ENCODE measurements at regions not wholly inside any gene's neighbourhood (a gene's known extent, or its start where the extent isn't known, plus 50 kb on each side); places are given as distances from the start of the nearest gene placed in this dataset.
A peak's percentile ranks its signal among the peaks of the same experiment; 100 is the strongest.

DNA sequence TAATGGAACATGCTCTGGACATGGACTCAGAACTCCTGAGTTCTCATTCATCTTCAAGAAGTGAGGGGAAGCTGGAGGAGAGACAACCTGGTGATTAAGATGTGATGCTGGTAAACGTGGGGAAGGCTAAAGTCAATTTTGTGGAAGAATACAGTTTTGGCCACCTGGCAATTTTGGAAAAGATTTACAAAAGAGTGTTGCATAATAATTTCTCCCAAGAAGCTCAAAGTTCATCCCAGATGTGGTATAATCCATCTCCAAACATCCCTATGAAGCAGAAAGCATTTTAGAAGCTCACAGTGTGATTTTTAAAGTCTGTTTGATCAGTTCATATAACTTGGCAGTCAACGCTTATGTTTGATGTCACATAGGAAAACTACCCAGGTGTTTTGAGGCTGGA, 208.7 kb downstream of the LMX1A start:
- no peak overlapping the region for H3K4me3 ChIP-seq (ENCODE audit: low read length)
- H3K27me3 ChIP-seq (ENCODE audit: insufficient read depth, low read length), result peaks cover 9% of the 10 kb centered on the region
- 92% methylated on average over 2 of the region's 2 CpGs for WGBS
- H3K4me1 ChIP-seq (ENCODE audit: insufficient read depth, low read length), result no peaks in the 10 kb centered on the region
- H3K9ac ChIP-seq (ENCODE audit: low read depth, low read length), result no peak overlapping the region
- no peak overlapping the region for H3K27ac ChIP-seq (ENCODE audit: low read depth, low read length)
- no peaks in the 10 kb centered on the region for H3K36me3 ChIP-seq (ENCODE audit: insufficient read depth, low read length)
- no peaks in the 10 kb centered on the region for H3K9me3 ChIP-seq (ENCODE audit: insufficient read depth, low read depth, low read length)

DNA sequence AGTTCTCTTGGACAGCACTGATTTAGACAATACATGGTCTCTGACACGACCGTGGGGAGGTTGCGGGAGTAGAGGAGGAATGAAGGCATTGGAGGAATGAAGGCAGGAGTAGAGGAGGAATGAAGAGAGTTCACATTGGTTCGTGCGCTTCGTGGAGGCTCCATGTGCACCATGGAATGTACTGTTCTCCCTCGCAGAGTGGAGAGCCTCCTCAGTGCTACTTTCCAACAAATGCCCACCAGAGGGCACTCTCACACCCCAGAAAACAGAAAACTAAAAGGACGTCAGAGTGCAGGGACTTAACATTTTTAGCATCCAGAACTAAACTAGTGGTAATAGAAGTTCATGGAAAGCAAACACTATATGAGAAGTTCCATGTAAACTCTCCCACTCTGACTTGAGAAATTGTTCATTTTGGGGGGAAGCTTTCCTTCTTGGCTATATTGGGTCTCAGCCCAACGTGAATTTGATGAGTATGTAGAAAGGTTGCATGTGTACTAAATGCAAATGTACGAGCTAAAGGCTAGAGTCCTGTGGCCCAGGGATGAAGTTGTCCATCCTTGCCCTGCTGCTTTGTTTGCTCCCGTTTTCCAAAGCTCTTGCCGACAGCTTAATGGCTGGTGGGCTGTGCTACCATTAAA, 211.6 kb downstream of the LMX1A start:
- Histone ChIP-seq H3K9me3 (ENCODE audit: insufficient read depth, low read depth, low read length) (no peaks in the 10 kb centered on the region), H3K4me3 (ENCODE audit: low read length) (no peak overlapping the region), H3K27me3 (ENCODE audit: insufficient read depth, low read length) (peaks cover 18% of the 10 kb centered on the region), H3K36me3 (ENCODE audit: insufficient read depth, low read length) (no peaks in the 10 kb centered on the region), H3K4me1 (ENCODE audit: insufficient read depth, low read length) (no peaks in the 10 kb centered on the region), H3K9ac (ENCODE audit: low read depth, low read length) (no peak overlapping the region), H3K27ac (ENCODE audit: low read depth, low read length) (no peak overlapping the region)
- 32% methylated on average over 12 of the region's 12 CpGs for WGBS

DNA sequence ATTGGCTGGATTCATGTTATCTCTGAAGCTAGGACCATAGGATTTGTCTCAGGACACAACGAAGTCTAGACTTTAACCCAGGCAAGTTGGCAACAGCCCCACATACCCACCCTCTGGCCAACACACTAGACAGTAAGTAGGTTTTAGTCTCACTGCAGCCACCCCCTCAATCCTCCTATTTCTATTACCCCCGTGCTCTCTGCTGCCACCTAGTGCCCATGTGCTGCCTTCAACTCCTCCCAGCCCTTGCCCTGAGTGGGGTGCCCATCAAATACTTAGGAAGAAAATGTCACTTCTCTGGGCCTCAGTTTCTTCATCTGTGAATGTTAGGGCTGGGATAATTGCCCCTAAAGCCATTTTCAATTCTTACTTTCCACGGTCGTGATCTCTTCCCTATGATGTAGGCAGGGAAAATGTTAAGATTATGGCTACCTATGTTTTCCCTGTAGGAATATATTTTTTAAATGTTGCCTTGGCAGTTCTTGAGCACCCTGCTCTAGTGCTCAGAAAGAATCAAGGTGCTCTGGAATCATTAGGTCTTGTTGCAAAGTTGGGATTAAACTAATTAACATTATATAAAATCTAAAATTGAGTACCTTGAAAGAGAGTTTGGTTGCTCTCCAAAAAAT, 213.0 kb downstream of the LMX1A start:
- H3K4me1 ChIP-seq (ENCODE audit: insufficient read depth, low read length), result no peaks in the 10 kb centered on the region
- no peak overlapping the region for H3K4me3 ChIP-seq (ENCODE audit: low read length)
- H3K27ac ChIP-seq (ENCODE audit: low read depth, low read length), result no peak overlapping the region
- 56% methylated on average over 3 of the region's 4 CpGs for WGBS
- no peak overlapping the region for H3K9ac ChIP-seq (ENCODE audit: low read depth, low read length)
- no peaks in the 10 kb centered on the region for H3K36me3 ChIP-seq (ENCODE audit: insufficient read depth, low read length)
- H3K9me3 ChIP-seq (ENCODE audit: insufficient read depth, low read depth, low read length), result no peaks in the 10 kb centered on the region
- H3K27me3 ChIP-seq (ENCODE audit: insufficient read depth, low read length), result peaks cover 20% of the 10 kb centered on the region

DNA sequence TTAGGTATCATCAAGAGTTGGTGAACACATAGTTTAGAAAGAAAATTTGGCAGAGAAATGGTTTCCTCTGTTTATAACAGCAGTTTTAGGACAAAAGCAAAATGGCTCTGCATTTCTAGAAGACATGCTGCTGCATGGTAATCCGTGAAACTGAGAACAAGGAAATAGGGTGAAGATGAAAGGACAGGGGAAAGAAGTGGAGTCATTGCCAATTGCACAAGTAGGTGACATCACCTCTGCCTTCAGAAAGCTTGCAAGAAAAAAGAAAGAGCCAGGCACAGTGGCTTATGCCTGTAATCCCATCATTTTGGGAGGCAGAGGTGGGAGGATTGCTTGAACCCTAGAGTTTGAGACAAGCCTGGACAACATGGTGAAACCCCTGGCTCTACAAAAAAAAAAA, 217.6 kb downstream of the LMX1A start:
- no peak overlapping the region for H3K27ac ChIP-seq (ENCODE audit: low read depth, low read length)
- H3K4me3 ChIP-seq (ENCODE audit: low read length), result no peak overlapping the region
- H3K4me1 ChIP-seq (ENCODE audit: insufficient read depth, low read length), result no peaks in the 10 kb centered on the region
- WGBS, result 82% methylated on average over 1 of the region's 1 CpG
- no peak overlapping the region for H3K9ac ChIP-seq (ENCODE audit: low read depth, low read length)
- H3K36me3 ChIP-seq (ENCODE audit: insufficient read depth, low read length), result no peaks in the 10 kb centered on the region
- H3K9me3 ChIP-seq (ENCODE audit: insufficient read depth, low read depth, low read length), result no peaks in the 10 kb centered on the region
- peaks cover 12% of the 10 kb centered on the region for H3K27me3 ChIP-seq (ENCODE audit: insufficient read depth, low read length)

DNA sequence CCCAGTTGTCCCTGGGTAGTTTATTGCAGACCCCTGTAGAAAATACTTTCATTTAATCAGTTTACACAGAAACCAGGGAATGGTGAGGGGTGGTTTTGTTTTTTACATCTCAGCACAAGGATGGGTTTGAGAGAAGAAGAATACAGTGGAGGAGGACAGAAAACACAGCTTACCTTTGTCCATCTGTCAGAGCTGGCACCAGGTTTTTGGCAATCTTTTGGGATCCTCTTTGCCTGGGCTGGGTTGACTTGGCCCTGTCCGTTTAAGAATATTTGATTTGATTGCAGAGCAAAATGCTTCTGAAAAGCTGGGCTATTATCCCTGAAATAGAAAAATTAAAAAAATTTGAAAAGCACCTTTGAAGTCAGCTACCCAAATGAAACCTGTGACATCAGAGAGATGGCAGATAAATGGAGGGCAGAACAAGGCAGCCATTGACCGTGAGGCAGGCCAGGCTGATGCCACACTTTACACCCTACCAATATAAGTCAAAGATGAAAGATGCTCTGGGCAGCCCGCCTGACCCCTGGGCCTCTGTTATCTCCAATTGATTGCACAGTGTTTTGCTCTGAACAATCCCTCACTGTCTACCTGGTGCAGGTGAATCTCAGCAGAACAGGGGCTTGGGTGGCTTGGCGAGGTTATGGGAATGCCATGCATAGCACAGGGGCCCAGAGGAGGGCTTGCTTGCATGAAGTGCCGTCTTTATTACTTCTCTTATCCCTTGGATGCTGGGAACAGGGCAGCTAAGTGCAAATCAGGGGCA, 218.8 kb downstream of the LMX1A start:
- H3K9ac ChIP-seq (ENCODE audit: low read depth, low read length), result no peak overlapping the region
- H3K4me3 ChIP-seq (ENCODE audit: low read length), result no peak overlapping the region
- no peaks in the 10 kb centered on the region for H3K4me1 ChIP-seq (ENCODE audit: insufficient read depth, low read length)
- no peak overlapping the region for H3K27ac ChIP-seq (ENCODE audit: low read depth, low read length)
- no peaks in the 10 kb centered on the region for H3K9me3 ChIP-seq (ENCODE audit: insufficient read depth, low read depth, low read length)
- 90% methylated on average over 5 of the region's 5 CpGs for WGBS
- no peaks in the 10 kb centered on the region for H3K36me3 ChIP-seq (ENCODE audit: insufficient read depth, low read length)
- H3K27me3 ChIP-seq (ENCODE audit: insufficient read depth, low read length), result peaks cover 10% of the 10 kb centered on the region

DNA sequence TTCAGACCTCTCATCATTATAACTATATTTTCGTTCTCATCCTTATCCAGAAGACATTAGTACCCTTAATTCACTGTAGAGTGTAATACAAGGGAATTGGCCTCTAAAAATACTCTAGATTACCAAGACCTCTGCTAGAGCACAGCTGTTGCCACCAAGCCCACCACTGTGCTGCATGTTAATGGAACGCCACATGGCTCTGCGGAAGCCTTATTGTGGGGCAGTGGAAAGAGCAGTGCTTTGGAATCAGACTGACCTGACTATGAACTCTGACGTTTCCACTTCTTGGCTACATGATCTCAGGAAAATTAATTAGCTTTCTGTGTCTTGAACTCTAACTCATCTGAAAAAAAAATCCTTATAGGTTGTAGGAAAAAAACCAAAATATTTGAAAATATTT, 222.1 kb downstream of the LMX1A start:
- Histone ChIP-seq H3K4me3 (ENCODE audit: low read length) (no peak overlapping the region), H3K4me1 (ENCODE audit: insufficient read depth, low read length) (no peaks in the 10 kb centered on the region), H3K9ac (ENCODE audit: low read depth, low read length) (no peak overlapping the region), H3K9me3 (ENCODE audit: insufficient read depth, low read depth, low read length) (no peaks in the 10 kb centered on the region), H3K36me3 (ENCODE audit: insufficient read depth, low read length) (no peaks in the 10 kb centered on the region), H3K27ac (ENCODE audit: low read depth, low read length) (no peak overlapping the region), H3K27me3 (ENCODE audit: insufficient read depth, low read length) (no peaks in the 10 kb centered on the region)
- WGBS, result 95% methylated on average over 3 of the region's 4 CpGs

DNA sequence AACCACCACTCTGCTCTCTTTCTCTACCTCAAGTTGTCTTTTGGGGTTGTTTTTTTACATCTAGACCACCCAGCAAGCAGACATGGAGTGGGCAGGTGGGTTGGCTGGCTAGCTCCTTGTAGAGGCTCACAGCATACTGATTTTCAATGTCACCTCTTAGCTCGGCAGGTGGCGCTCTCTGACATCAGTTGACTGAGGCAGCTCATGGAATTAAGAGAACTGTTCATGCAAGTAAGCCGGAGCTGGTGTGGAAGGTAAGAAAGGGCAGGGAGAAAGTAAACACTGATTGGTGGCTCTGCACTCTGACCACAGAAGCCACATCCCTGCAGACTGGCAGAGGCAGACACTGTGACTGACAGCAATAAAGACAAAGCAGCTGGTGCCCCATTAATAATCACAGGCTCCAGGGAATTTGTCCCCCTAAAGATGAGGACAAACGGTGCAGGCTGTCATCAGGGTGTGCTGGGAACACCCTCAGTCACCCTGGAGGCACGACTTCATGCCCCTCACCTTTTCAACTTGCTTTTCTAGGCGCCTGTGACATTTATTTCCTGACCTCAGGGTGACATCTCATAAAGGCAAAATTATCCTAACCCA, 226.8 kb downstream of the LMX1A start:
- Histone ChIP-seq H3K27me3 (ENCODE audit: insufficient read depth, low read length) (peaks cover 13% of the 10 kb centered on the region; the same call in 1 of the 2 replicates), H3K27ac (ENCODE audit: low read depth, low read length) (no peak overlapping the region), H3K4me3 (ENCODE audit: low read length) (no peak overlapping the region), H3K4me1 (ENCODE audit: insufficient read depth, low read length) (no peaks in the 10 kb centered on the region), H3K36me3 (ENCODE audit: insufficient read depth, low read length) (no peaks in the 10 kb centered on the region), H3K9me3 (ENCODE audit: insufficient read depth, low read depth, low read length) (no peaks in the 10 kb centered on the region), H3K9ac (ENCODE audit: low read depth, low read length) (no peak overlapping the region)
- WGBS, result 35% methylated on average over 6 of the region's 6 CpGs

DNA sequence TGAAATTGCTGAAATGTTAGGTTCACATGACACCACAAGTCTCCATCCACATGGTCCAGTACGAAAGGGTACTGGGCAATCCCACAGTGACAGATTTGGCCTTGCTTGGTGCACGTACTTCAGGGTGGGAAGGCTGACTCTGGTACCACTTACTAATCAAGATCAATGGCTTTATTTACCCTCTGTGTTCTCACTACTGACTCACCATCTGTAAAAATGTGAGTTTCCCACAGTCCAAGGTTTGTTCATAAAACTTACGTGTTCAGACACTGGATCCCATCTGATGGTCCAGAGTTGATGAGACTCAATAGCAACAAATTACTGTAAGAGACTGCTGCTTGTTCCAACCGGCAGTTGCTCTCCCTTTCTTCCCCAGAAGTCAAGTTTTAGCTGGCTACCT, 231.7 kb downstream of the LMX1A start:
- Histone ChIP-seq H3K4me1 (ENCODE audit: insufficient read depth, low read length) (no peaks in the 10 kb centered on the region), H3K4me3 (ENCODE audit: low read length) (no peak overlapping the region), H3K36me3 (ENCODE audit: insufficient read depth, low read length) (no peaks in the 10 kb centered on the region), H3K9ac (ENCODE audit: low read depth, low read length) (no peak overlapping the region), H3K9me3 (ENCODE audit: insufficient read depth, low read depth, low read length) (no peaks in the 10 kb centered on the region), H3K27me3 (ENCODE audit: insufficient read depth, low read length) (peaks cover 22% of the 10 kb centered on the region), H3K27ac (ENCODE audit: low read depth, low read length) (no peak overlapping the region)
- WGBS, result 91% methylated on average over 4 of the region's 4 CpGs

DNA sequence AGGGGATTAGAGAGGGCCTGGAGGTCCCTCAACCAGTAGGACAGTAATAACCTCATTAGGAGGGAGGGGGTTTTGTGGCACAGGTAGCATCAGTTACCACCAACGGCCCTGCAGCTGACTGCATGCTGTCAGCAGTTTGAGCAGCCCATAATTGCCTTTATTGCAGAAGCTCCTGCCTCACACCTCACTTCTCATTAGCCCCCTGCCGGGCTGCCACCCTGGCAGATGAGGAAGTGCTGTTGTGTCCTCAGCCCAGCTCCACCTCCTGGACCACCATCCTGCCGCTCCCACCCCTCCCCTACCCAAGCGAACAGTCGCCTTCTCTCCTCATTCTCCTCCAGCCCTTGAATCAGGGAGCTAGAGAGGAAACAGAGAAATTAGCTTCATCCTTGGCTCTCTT, 237.4 kb downstream of the LMX1A start:
- no peak overlapping the region for H3K27ac ChIP-seq (ENCODE audit: low read depth, low read length)
- 78% methylated on average over 5 of the region's 5 CpGs for WGBS
- H3K4me3 ChIP-seq (ENCODE audit: low read length), result no peak overlapping the region
- no peak overlapping the region for H3K9ac ChIP-seq (ENCODE audit: low read depth, low read length)
- H3K27me3 ChIP-seq (ENCODE audit: insufficient read depth, low read length), result peaks cover 59% of the 10 kb centered on the region
- H3K4me1 ChIP-seq (ENCODE audit: insufficient read depth, low read length), result no peaks in the 10 kb centered on the region
- no peaks in the 10 kb centered on the region for H3K9me3 ChIP-seq (ENCODE audit: insufficient read depth, low read depth, low read length)
- no peaks in the 10 kb centered on the region for H3K36me3 ChIP-seq (ENCODE audit: insufficient read depth, low read length)

DNA sequence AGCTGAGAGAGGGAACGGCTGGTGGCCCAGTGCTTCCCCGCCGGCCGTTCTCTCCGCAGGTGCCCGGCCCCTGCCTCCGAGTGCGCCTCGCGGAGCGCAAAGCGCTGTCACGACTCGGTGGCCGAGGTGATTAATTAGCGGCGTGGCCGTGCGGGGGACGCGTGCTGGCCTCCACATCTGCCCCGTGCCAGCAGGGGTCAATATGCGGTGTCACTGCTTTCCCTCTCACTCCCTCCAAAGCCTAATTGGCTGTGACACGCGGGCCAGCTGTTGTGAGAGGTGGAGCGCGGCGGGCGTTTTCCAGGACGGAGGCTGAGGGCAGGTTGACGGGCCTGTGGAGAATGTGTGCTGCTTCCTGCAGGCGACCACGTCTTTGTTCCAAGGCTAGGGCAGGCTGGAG, 239.0 kb downstream of the LMX1A start:
- H3K27me3 ChIP-seq (ENCODE audit: insufficient read depth, low read length), result peaks cover 57% of the 10 kb centered on the region
- no peak overlapping the region for H3K9ac ChIP-seq (ENCODE audit: low read depth, low read length)
- peak overlapping the region; percentile 45 for H3K4me3 ChIP-seq (ENCODE audit: low read length)
- 13% methylated on average over 33 of the region's 33 CpGs for WGBS
- no peaks in the 10 kb centered on the region for H3K9me3 ChIP-seq (ENCODE audit: insufficient read depth, low read depth, low read length)
- no peaks in the 10 kb centered on the region for H3K4me1 ChIP-seq (ENCODE audit: insufficient read depth, low read length)
- H3K36me3 ChIP-seq (ENCODE audit: insufficient read depth, low read length), result no peaks in the 10 kb centered on the region
- H3K27ac ChIP-seq (ENCODE audit: low read depth, low read length), result no peak overlapping the region

DNA sequence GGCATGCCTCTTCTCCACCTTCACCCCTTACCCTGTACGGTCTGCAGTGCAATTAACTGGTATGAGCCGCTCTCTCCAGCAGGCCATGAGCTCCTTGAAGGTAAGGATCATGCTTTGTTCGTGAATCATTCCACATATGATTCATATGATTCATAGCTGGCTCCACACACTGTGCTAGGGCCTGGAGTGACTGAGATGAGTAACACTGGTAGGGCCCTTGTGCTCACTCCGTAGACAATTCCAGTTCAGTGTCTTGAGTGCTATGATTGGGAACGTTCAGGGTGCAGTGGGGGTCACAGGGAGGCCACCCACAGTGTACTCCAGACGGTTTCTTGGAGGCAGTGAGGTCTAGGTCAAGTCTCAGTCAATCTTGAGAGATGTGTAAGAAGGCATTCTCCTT, 239.8 kb downstream of the LMX1A start:
- Histone ChIP-seq H3K9ac (ENCODE audit: low read depth, low read length) (no peak overlapping the region), H3K27me3 (ENCODE audit: insufficient read depth, low read length) (peaks cover 57% of the 10 kb centered on the region), H3K36me3 (ENCODE audit: insufficient read depth, low read length) (no peaks in the 10 kb centered on the region), H3K9me3 (ENCODE audit: insufficient read depth, low read depth, low read length) (no peaks in the 10 kb centered on the region), H3K27ac (ENCODE audit: low read depth, low read length) (no peak overlapping the region), H3K4me3 (ENCODE audit: low read length) (no peak overlapping the region), H3K4me1 (ENCODE audit: insufficient read depth, low read length) (no peaks in the 10 kb centered on the region)
- WGBS, result 94% methylated on average over 6 of the region's 6 CpGs
